Endothelial cell of umbilical vein (primary cell): ENCODE measurements at regions not wholly inside any gene's neighbourhood (a gene's known extent, or its start where the extent isn't known, plus 50 kb on each side); places are given as distances from the start of the nearest gene placed in this dataset.

Experiments
- EZH2 ChIP-seq: IDR thresholded peaks from 2 replicates; pipeline ENCODE4 v1.6.1; 2012; ENCODE audit warnings: borderline replicate concordance, low read depth, mild to moderate bottlenecking, moderate library complexity, low read length, inconsistent platforms; ENCODE audit not compliant: severe bottlenecking
- POLR2A ChIP-seq: IDR thresholded peaks from 2 replicates; pipeline ENCODE4 v1.6.1; 2012; ENCODE audit warnings: low read depth, mild to moderate bottlenecking, control low read depth, low read length
- TF ChIP-seq, protein P1 (sequence below), 2 donors: IDR thresholded peaks; 1 replicate in 1 of 2; 2 replicates in 1 of 2; pipeline ENCODE4 v1.5.1; 2011; ENCODE audit warnings: low read length in 2 of 2, mild to moderate bottlenecking in 2 of 2, moderate library complexity in 2 of 2, control low read depth in 1 of 2, inconsistent platforms in 1 of 2, low read depth in 1 of 2; ENCODE audit not compliant: insufficient read depth in 1 of 2; ENCODE audit errors: extremely low read depth in 1 of 2
- TF ChIP-seq, protein P2 (sequence below): IDR thresholded peaks from 2 replicates; pipeline ENCODE4 v1.6.1; 2011; ENCODE audit not compliant: insufficient read depth, insufficient read length

- TF ChIP-seq, protein P1, sequence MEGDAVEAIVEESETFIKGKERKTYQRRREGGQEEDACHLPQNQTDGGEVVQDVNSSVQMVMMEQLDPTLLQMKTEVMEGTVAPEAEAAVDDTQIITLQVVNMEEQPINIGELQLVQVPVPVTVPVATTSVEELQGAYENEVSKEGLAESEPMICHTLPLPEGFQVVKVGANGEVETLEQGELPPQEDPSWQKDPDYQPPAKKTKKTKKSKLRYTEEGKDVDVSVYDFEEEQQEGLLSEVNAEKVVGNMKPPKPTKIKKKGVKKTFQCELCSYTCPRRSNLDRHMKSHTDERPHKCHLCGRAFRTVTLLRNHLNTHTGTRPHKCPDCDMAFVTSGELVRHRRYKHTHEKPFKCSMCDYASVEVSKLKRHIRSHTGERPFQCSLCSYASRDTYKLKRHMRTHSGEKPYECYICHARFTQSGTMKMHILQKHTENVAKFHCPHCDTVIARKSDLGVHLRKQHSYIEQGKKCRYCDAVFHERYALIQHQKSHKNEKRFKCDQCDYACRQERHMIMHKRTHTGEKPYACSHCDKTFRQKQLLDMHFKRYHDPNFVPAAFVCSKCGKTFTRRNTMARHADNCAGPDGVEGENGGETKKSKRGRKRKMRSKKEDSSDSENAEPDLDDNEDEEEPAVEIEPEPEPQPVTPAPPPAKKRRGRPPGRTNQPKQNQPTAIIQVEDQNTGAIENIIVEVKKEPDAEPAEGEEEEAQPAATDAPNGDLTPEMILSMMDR (IDR thresholded peaks at IDR 0.05; ENCODE audit: extremely low read depth in 1 of 2, insufficient read depth in 1 of 2, low read depth in 1 of 2, low read length in 2 of 2): no peak
- TF ChIP-seq, protein P2, sequence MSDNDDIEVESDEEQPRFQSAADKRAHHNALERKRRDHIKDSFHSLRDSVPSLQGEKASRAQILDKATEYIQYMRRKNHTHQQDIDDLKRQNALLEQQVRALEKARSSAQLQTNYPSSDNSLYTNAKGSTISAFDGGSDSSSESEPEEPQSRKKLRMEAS: no peak
- no peak for TF ChIP-seq EZH2
- TF ChIP-seq POLR2A: no peak
Measured at GRCh38 chr16:63530208-63530607, 1494.0 kb upstream of the CDH8 start.
